ENCODE measurements at regions not wholly inside any gene's neighbourhood (a gene's known extent, or its start where the extent isn't known, plus 50 kb on each side); places are given as distances from the start of the nearest gene placed in this dataset.

DNA sequence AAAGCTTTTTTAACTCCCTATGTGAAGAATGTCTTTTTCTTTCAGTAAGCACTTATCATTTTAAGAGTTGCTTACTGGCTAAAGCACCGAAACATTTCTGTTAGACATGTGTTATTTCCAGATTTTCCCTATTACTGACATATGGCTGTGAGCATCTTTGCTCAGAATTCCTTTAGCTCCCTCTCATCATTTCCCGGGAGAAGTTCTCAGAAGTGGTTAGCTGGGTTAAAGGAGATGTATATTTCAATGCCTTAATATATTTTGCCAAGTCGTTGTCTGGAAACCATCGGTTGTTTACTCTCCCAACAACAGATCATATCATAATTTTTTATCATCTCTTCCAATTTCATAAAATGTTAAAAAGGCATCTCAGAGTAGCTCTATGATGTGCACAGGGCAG, 396.5 kb downstream of the OCA2 start:
- DNase-seq (ENCODE audit: low read depth) = no peak

DNA sequence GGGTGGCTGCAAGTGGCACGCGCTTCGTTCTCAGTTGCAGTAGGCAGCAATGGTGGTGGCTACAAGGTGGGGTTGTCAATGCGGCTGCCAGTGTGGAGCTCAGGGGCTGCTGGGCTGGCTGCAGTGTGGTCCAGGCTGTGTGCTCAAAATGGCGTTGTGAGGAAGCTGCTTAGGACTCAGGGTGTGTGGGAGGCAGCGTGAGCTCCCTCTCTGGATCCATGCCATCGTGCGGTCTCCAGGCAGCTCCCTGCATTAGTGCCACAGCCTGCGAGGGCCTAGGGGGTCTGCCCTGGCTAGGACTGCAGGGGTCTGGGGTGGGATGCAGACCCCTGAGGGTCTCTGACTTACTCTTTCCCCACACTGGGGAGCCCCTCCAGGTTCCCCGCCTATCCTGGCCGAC, 397.2 kb downstream of the OCA2 start:
- DNase-seq (ENCODE audit: low read depth) = no peak

DNA sequence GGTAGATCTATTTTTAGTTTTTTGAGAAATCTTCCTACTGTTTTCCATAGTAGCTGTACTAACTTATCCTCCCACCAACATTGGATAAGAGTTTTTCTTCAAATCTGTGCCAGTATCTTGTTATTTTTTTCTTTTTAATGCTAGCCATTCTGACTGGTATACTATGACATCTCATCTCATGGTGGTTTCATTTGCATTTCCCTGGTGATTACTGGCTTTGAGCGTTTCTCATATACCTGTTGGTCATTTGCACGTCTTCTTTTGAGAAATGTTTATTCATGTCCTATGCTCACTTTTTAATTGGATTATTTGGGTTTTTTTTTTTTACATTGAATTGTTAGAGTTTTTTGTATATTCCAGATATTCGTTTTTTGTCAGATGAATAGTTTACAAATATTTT, 398.1 kb downstream of the OCA2 start:
- DNase-seq (ENCODE audit: low read depth) = no peak

DNA sequence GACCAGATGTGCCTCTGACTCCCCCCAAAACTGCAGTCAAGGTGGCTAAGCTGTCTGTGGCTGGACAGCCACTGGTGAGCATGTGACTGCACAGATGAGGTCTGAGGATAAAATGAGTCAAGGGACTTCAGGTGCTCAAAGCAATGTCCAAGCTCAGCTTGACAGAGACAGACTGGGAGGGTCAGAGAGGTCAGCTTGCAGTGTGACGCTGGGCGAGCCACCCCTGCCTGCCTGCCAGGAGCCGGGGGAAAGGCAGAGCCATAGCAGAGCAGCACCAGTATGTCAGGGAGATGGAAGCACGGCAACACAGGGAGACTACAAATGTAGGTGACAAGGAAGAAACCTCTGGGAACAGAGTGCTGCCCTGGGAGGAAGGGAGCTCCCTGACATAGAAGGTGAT, 399.4 kb downstream of the OCA2 start:
- DNase-seq (ENCODE audit: low read depth) = no peak

DNA sequence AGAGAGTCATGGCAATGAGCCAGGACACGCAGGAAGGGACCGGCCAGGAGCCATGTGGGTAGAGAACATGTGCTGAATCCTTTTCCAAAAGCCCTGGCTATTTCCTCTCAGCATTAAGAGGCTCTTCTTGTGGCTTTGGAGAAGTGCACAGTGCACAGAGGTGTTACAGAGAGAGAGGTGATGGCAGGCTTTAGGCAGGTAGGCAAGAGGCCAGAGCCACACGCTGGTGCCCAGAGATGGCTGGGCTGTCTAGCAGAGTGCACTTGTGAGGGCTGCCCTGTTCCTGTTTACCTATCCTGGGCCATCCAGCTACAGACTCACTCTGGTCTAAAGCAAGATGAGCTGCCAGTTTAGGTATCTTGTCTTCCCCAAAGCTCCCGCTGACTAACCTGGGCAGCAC, 402.6 kb downstream of the OCA2 start:
- no peak for DNase-seq (ENCODE audit: low read depth)

DNA sequence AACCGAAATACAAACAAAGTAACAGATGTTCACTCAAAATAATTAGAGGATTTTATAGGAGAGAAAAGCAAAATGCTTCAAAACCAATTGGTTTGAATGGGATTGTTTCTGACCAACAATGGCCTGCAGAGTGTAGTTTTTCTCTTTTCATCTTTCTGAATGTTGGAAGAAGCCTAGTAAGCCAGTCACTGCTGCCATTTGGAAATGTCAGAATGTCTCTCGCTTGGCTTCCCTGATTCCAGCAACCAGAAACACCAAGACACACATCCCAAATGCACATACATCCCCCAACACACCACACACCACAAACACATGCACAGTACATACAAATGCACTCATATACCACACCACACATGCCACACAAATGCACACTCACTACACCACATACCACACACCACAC, 403.4 kb downstream of the OCA2 start:
- no peak for DNase-seq (ENCODE audit: low read depth)

DNA sequence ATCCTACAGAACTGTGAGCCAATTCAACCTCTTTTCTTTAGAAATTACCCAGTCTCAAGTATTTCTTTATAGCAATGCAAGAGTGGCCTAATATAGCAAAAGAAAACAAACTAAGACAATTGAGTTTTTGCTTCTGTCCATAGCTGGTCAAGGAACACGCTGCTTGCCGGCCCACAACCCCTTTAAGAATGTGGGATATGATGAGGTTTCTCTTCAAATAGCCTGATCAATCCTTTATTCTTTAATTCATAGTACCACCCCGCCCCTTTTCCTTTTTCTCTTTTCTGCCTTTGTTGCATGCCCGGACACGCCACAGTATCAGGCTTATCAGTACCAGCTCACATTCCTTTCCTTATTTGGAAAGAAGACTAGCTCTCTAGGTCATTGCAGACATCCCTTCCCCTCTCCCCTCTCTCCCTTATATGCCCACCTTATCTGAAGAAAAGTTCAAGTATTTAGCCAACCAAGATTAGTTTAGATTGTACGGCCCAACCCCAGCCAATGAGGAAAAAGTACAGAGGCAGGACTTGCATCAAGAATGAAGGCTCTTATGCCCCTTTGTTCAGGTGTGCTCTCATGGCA, 404.5 kb downstream of the OCA2 start:
- DNase-seq (ENCODE audit: low read depth) = no peak

DNA sequence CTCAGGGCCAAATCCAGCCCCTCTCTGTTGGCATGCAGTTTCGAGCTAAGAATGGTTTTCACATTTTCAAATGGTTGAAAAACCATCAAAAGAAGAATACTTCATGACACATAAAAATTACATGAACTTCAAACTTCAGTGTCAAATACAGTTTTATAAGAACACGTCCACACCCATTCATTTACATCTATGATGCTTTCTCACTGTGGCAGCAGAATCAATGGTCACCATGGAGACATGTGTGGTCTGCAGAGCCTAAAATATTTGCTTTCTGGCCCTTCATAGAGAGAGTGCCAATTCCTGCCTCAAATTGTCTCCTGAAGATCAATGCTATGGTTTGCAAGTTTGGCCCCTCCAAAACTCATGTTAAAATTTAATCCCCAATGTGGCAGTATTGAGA, 405.8 kb downstream of the OCA2 start:
- DNase-seq (ENCODE audit: low read depth) = no peak

DNA sequence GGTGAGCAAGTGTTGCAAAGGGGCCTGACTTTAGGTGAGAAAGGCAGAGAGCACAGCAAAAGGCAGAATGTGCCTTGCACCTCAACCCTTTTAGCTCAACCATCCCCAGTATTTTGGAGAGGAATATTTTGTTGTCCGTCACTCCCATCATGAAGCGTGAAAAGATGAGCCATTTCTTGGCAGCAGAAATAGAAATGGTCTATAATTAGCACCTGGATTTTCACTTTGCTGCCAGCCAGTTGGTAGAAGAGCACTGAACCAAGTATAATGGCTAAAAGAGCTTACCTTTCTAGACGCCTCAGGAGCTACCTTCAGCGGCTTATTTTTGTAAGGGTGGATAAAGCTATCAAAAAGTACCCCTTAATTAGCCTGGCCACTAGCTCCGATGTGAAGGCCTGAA, 406.7 kb downstream of the OCA2 start:
- DNase-seq (ENCODE audit: low read depth) = no peak

DNA sequence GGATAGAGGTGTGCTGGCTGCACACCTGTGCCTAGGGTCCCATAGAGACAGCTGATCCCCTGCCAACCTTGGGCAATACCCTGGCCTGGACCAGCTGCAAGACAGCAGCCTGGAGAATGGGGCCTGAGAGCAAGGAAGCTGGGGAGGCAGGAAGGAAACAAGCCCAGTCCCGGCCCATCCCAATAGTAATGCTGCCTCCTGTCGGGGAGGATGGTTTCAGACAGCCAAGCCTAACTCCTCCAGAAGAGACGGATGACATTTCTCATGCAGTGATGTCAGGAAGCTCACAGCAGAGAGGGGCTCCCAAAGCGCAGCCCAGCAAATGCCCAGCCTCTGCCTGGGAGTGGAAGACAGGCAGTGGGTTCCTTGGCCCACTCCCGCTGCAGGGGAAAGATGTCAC, 408.8 kb downstream of the OCA2 start:
- DNase-seq (ENCODE audit: low read depth) = no peak

DNA sequence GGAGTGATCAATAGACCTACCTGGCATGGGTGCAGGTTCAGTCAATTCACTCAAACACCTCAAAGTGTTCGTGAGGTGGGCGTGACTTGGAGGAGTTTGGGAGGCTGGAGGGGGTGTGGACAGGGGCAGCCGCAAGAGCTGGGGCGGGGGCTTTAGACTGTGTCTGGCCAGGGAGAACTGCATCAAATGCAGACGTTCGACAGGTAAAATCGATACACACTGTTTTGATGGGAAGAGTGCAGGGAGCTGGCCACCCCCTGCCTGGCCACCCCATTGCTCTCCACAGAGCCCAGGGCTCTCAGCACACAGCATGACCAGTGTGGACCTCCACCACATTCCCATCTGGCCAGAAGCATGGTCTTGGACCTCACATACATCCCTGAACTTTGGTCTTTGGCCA, 412.1 kb downstream of the OCA2 start:
- DNase-seq (ENCODE audit: low read depth) = no peak

DNA sequence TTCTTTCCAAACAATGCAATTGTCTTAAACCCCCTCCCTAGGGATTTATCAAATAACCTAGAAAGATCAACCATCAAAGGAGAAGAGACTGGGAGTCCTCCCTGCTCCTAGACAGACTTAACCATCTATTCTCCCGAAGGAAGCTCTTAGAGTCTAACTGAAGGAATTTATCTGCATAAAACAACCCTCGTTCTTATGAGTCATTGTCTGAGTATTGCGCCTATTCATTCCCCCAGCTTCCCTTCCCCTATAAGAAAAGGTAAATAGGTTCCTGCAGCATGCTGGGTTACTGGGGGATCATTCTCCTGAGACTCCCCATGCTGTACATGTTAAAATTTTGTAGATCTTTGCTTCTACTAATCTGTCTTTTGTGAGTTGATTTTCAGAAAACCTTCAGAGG, 412.7 kb downstream of the OCA2 start:
- DNase-seq (ENCODE audit: low read depth) = no peak

DNA sequence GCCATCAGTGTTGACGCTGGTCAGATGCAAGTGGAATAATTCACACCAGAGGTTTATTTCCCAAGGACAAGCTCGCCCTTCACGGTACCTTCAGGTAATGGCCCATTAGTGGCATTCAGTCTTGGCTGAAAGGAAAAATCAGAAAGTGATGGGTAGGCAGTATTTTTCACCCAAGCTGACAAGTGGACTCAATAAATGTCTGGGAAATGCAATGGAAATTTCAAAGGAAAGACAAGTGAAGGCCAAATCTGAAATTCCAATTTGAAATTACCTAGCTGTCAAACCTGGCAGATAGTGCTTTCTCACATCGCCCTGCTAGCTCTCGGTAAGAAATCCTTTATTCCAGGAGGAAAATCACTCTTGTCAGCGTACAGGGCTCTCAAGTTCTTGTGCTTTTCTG, 413.5 kb downstream of the OCA2 start:
- no peak for DNase-seq (ENCODE audit: low read depth)

DNA sequence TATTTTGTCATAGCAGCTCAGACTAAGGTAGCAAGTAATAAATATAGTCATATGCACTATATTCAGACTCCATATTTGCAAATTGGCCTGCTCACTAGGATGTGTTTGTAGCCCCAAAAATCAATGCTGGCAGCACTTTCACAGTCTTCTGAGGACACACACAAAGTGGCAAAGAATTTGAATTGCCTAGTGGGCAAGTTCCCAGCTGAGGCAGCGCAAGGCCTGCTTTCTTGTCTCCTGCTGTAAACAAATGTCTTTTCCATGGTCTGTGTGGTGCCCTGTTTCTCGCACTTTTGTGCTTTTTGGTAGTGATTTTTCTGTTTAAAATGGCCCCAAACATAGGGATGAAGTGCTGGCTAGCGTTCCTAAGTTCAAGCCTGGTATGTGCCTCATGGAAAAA, 416.0 kb downstream of the OCA2 start:
- no peak for DNase-seq (ENCODE audit: low read depth)

DNA sequence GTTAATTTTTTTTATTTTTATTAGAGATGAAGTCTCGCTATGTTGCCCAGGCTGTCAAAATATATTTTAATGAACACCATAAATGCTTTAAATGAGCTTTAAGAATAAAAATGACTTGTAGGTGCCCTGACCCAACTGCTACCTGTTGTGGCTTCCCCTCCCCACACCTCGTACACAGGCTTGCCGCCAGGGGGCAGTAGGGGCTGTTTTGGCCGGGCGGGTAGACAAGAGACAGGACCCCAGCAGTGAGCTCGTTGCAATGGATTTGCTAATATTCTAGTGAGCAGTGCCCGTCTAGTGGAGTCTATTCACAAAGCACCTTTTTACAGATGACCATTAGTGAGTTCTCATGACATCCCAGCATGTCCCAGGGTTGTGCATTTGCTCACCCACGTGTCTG, 418.1 kb downstream of the OCA2 start:
- DNase-seq (ENCODE audit: low read depth) = no peak

DNA sequence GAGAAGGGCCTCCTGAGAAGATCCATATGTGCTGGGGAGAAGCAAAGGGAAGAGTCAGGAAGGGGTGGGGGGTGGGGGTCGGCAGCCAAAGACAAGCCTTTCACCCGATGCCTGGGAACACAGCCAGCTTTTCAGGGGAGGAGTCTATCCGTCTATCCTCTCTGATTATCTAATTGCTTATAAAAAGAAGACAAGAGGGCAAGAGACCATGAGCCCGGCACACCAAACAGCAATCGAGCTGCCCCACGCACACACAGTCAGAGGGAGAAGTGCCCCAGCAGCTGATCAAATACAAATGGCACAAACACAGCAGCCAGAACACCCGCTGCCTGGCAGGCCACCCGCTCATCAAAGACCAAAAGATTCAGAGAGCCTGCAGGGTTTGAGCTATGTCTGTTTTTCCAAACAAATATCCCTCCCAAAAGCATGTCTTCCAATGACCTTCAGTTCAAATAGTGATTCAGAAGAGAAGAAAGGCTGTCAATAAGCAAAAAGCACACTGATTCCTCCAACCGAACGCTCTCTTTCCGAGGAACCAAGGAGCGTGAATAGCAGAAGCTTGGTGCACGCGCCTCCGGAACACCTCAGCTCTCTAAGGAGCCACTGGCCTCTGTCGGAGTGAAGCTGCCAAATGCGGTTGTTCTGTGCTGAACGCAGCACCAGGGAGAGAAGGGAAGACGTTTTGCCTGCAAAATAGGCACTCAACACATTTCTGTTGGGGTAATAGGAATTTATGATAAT, 419.2 kb downstream of the OCA2 start:
- no peak for DNase-seq (ENCODE audit: low read depth)

DNA sequence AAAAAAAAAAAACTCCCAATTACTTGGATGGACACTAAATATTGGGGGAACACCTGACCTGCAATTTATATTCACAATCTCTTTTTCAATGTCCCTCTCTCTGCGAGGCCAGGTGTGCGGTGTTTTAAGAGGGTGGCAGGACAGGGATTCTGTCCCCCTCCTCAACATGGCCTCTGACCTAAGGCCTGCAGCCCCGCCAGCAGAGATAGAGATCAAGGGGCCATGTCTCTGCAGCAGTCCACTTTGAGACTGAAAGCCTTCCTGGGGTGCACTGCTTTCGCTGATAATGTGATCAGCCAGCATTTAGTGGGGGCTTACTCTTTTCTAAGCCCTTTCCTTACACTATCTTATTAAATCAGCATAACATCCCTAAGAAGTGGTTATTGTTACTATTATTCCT, 419.9 kb downstream of the OCA2 start:
- no peak for DNase-seq (ENCODE audit: low read depth)

DNA sequence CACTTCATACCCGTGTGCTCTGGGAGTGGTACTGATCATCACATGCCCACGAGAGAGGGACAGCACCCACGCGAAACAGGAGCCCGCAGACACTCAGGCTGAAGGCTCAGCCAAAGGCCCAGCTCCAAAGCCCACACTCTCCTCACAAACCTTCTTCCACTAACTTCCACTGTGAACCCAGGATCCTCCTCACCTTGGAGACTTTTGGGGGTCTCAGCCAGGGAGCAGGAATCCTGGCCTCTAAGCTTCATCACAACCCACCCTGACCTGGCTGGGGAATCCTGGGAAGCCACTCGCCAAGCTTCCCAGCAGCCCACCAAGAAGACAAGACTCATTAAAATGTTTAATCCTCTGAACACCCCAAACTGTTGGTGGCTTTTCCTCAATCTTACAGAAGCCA, 421.2 kb downstream of the OCA2 start:
- no peak for DNase-seq (ENCODE audit: low read depth)

DNA sequence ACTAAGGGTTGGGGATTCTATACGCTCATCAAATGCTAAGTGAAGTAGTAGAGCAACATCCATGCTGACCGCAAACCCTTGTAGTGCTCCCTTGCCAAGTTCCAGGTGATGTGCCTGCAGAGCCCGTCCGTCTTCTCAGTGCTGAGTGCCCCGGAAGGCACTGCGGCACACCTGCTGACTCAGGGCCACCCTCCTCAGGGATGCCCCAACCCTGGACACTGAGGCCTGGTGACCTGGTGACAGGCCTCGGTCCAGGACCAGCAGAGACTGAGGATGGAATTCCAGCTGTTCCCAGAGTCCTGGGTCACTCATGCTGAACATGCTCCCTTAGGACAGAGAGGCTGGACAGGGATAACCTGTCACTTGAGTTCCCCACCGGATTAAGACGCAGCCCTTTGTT, 422.5 kb downstream of the OCA2 start:
- DNase-seq (ENCODE audit: low read depth) = no peak

DNA sequence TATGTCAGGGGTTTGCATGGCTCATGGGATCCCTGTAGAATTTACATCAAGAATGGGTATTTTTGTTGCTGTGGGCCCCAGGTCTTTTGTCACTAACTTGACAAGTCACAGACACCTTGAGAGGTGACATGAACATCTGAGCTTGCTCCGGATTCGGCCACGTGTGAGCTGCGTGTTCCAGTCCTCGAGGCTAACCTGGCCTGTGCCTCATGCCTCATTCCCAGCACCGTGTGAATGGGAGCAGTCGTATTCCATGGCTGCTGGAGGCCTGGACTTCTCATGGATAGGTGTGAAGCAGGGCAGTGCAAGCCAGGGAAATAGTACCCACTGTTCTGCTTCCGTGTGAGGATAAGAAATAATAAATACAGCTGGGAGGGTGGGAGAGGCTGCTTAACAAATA, 423.5 kb downstream of the OCA2 start:
- DNase-seq (ENCODE audit: low read depth) = no peak

DNA sequence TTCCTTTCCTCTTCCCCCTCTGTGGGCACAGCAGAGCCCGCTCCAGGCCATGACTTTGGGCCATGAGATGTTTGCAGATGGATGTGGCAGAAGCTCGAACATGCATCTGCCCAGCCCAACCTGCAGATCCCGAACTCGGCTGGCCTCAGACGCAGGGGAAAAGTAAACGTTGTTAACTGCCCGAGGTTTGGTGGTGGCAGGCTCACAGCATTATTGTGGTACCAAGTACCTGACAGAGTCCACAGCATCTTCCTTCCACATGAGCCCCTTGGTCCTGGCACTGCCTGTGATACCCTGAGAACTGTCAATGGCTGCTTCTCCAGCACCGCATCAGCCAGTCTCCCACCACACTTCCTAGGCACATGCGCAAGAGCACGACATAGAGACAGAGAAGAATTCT, 424.3 kb downstream of the OCA2 start:
- no peak for DNase-seq (ENCODE audit: low read depth)

DNA sequence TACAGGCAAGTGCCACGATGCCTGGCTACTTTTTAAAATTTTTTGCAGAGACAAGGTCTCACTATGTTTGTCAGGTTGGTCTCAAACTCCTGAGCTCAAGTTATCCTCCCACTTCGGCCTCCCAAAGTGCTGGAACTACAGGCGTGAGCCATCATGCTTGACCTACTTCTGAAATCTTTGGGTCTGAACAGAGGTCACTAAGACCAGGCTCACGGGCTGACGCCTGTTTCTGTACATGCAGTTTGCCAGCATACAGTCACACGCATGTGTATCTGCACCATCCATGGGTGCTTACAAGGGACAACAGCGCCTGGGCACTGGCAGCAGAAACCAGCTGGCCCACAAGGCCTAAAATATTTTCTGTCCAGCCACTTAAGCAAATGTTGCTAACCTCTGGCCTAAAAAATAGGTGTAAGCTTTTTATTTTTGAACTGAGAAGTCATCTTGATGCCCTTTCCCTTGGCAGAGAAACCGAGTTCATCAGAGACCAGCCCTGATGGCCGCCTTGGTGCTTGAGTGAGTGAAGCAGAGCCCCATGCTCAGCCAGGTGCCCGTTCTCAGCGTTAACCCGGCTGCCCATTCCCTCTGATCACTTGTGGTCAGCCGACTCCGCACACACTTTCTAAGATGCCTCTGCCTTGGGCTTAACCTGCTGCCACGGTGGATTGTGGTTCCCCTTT, 425.2 kb downstream of the OCA2 start:
- no peak for DNase-seq (ENCODE audit: low read depth)

DNA sequence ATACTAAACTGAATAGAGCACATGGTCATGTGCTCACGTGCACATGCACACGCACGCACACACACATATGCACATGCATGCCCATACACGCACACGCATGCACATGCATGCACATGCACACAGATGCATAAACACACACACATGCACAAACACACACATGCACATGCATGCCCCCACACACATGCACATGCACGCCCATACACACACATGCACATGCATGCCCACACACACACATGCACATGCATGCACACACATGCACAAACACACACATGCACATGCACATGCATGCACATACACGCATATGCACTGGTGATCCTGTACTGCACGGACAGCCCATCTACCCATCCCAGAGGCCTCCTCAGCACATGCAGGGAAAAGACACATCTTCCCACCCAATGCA, 426.6 kb downstream of the OCA2 start:
- no peak for DNase-seq (ENCODE audit: low read depth)

Measured in RPMI7951 (cell line).